RKO (cell line): ENCODE measurements at regions not wholly inside any gene's neighbourhood (a gene's known extent, or its start where the extent isn't known, plus 50 kb on each side); places are given as distances from the start of the nearest gene placed in this dataset.

Source experiments
- DNase-seq: peaks from one replicate; pipeline ENCODE4 v3.0.0-alpha.2; 2016; ENCODE audit warnings: low spot score

GRCh38 chr2:111219285-111219684 is 98.6 kb downstream of the BCL2L11 start:
- DNase-seq, result no peak

DNA sequence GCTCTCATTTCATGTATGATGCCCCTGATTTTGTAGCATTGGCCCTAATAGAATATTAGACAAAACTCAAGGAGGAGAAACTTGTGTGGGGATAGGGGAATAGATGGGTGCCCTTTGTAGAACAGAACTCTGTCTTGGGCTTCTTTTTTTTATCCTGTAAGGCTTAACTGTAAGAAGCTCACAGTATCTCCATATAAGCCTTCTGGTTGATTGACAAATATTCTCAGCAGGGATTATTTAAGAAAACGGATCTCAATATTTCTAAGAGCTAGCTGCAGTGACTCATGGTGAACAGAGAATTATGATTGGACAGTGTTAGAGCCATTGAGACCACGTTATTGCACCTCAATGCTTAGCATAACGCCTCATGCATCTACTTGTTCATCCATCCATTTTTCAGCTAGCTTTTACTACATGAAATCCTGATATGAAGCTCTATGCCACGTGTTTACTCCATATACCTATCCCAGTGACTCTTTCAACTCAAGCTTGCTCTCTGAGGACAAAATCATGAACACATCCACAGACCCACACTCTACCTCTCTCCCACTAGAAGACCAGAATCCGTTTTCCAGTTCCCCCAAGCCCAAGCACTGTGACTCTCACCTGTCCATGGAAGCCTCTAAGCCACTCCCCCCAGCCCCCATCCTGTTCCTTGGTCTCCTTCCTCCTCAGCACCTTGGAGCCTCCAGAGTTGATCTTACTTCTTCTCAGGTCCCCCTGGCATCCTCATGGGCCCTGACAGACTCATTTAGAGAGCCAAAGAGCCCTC is 99.2 kb downstream of the BCL2L11 start:
- no peak for DNase-seq

DNA sequence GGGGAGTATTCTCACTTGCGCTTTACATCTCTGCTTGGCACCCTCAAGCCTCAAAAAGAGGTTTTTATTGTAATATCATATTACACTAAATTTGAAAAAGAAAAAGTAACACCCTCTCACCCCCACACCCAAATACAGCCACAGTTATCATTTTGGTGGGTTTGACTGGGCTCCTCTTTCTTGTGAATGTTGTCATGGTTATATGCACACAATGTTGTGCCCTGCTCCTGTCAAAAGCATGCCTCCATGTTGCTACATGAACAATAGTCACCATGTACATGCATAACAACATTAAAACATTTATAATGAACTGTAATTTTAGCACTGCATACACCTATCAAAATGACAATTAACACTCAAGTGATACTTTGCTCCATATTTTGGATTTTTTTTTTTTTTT is 100.2 kb downstream of the BCL2L11 start:
- DNase-seq, result no peak

- DNase-seq, result no peak
Observed at GRCh38 chr2:111221701-111222100, 101.0 kb downstream of the BCL2L11 start.

DNA sequence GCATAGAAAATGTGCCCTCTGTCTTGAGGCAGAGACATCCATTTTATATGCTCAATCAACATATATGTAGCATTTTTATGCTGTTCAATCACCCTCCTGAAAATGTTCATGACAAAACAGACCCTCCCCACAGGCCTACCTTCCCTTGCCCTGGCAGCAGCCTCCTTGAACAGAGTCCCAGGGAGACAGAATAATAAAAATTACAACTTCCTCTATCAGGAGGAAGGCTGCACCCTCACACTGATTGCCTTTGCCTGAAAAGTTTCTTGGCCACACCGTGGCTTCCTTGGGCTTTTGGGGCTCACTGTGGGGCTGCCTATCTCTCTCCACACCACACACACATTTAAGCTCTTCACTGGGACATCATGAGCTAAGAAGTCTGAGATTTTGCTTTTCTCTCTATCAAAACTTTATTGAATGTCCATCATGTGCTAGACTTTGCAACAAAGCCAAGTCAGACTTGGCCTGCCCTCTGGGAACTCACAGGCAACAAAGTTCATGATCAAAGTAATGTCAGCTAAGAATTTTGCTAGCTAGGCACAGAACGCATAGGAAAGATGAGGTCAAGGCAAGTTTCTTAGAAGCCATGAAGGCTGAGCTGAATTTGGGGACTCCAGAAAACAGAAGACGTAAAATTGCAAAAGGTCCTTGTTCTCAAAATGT is 101.6 kb downstream of the BCL2L11 start:
- DNase-seq, result no peak

GRCh38 chr2:111225856-111226255 is 105.1 kb downstream of the BCL2L11 start:
- DNase-seq, result no peak

GRCh38 chr2:111226876-111227700 is 106.4 kb downstream of the BCL2L11 start:
- DNase-seq, result no peak

DNA sequence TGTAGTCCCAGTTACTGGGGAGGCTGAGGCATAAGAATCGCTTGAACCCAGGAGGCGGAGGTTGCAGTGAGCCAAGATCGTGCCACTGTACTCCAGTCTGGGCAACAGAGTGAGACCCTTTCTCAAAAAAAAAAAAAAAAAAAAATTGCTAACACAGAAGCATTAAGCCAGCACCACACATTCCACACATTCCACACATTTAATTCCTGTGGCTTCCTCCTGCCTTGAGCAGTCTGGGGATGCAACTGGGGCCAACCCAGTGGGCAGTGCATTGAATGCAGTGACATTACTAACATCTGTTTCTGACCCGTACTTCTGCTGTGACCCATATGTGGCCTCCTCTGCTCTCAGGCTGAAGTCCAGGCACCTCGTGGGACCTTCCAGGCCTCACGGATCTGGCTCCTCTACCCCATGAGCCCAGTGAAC is 107.0 kb downstream of the BCL2L11 start:
- no peak for DNase-seq

DNA sequence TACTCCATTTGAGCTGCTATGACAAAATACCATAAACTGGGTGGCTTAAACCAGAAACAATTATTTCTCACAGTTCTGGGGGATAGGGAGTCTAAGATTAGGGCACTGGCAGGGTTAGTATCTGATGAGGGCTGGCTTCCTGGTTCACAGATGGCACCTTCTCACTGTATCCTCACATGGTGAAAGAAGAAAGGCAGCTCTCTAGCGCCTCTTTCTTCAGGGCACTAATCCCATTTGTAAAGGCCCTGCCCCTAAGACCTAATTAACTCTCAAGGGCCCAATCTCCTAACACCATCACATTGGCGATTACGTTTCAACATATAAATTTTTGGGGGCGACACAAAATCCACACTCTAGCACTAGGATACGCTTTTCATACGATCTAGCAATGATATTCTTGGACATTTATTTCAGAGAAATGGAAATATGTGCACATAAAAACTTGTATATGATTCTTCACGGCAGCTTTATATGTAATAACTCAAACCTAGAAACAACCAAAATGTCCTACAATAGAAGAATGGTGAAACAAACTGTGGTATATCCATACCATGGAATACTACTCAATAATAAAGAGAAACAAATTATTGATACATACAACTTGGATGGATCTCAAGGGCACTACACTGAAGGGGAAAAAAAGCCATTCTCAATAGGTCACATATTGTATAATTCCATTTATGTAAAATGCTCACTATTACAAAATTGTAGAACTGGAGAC is 111.0 kb downstream of the BCL2L11 start:
- no peak for DNase-seq

GRCh38 chr2:111235192-111236015 is 114.7 kb downstream of the BCL2L11 start:
- no peak for DNase-seq

- DNase-seq, result no peak
Observed at GRCh38 chr2:111236025-111236424, 115.3 kb downstream of the BCL2L11 start.

DNA sequence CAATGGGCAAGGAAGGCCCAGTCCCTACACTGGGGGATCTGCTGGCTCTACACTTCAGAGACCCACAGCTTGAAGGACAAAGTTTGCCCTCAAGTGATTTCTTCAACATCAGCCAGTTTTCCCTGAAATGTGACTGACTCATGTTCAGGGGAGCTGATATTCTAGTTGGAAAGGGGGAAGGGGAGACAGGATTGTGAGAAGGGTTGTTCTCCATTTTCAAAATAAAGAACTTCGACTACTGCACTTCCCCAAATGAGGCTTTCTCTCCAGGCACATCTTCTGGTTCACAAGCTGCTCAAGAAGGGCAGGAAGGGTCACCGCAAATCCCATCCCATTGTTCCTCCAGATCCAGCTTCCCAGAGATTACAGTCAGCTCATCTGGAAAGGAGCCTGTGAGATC is 117.6 kb downstream of the BCL2L11 start:
- no peak for DNase-seq

- no peak for DNase-seq
Observed at GRCh38 chr2:111239107-111239506, 118.4 kb downstream of the BCL2L11 start.

DNA sequence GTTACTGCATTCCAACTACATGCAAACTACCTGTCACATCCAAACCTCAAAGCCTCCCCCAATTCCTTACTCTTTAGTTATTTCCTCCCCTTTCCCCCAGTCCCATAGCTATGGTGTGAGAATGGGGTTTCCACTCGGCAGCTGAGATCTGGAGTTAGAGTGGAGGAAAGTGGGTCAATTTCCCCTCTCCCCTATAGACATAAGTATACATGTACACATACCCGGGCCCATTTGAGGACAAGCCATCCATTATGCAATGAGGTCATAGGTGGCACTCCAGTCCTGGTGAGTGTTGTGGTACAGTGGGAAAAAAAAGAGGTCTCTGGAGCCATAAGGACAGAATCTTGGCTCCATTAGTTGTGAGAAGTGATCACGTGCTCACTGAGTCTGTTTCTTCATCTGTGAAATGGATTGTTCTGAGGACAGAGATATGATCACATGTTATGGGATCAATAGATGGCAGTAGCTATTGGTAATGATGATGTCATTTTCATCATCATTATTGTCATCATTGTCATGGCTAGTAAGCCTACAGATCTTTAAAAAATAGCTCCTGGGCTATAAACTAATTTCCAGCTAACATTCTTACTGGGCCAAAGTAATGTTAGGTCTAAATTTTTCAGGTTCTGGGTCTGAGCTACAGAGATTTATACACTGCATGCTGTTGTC is 119.0 kb downstream of the BCL2L11 start:
- no peak for DNase-seq

GRCh38 chr2:111243295-111243694 is 122.6 kb downstream of the BCL2L11 start:
- no peak for DNase-seq

DNA sequence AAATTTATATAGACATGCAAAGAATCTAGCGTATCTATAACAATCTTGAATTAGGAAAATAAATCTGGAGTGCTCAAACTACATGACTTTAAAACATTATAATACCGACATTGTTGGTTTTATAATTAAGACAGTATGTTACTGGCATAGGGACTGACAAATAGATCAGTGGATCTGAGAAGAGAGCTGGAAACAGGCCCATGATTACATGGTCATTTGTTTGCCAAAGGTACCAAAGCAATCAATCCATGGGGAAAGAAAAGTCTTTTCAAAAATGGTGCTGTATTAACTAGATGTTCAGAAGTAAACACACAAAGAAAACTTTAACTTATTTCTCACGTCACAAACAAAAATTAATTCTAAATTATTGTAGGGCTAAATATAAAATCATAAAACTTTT is 124.2 kb downstream of the BCL2L11 start:
- no peak for DNase-seq

DNA sequence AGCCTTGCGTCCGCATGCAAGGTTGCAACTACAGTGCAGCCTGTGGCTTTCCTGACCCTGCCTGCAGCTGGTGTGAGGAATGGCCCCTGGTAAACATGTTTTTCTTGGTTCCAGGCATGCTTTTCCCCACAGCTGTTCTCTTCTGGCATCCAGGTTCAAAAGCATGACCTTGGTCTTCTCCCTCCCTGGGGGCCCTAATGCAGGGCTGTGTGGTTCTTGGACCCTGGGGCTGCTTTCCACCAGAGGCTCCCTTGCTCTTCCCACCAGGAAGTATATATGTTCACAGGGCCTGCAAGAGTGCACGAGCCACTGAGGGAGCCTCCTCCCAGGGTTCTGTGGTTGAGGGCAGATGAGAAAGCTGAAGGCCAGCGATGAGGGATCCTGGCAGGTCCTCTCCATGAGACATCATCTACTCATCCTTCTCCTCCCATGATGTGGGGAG is 125.9 kb downstream of the BCL2L11 start:
- no peak for DNase-seq

- no peak for DNase-seq
Observed at GRCh38 chr2:111247491-111247890, 126.8 kb downstream of the BCL2L11 start.

DNA sequence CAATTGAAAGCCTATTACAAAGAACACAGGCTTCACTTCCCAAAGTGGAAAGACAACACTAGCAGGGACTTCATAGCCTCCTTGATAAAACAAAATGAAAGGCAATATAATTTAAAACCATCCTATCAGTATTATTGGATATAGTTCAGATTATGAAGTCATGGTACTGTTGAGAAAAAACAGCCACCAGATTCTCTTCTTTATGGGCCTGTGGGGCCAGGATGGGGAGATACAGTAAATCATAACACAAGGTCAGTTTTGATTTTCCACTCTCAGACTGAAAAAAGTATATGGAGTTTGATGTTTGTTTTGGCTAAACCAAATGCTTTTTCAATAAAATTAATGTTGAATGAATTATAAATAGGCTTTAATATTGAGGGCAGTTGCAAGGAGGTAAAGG is 129.1 kb downstream of the BCL2L11 start:
- no peak for DNase-seq

DNA sequence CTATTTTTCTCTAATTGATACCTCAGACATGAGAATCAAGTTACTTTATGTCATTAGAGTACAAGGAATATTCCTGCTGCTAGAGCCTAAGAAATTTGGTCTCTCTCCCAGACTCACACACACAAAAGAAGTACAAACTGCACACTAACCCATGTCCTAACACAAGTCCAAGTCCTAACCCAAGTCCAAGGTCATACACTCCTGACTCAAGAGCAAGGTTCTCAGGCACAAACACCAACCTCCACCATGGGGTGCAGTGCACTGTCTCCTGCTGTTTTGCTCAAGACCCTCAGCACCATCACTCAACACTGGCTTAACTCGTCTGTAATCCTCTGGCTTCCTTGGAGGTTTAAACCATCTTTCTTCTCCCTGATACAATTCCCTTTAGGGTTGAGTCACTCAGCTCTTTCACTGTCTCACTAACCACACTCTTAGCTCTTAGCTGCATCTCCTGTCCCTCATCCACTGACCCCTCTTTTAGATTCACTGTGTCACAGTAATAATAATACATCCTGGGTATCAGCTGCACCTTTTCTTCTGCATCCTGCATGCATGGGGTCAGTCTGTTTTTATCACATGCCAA is 129.8 kb downstream of the BCL2L11 start:
- DNase-seq, result no peak
